CD4-positive, alpha-beta T cell (primary cell): ENCODE measurements at regions not wholly inside any gene's neighbourhood (a gene's known extent, or its start where the extent isn't known, plus 50 kb on each side); places are given as distances from the start of the nearest gene placed in this dataset.

ENCODE experiments used
- ATAC-seq: fragments of 200-7000 bp; cut with Tn5 transposase; one replicate; pipeline ENCODE4 v1.10.0; 2022; ENCODE audit warnings: mild to moderate bottlenecking; ENCODE audit not compliant: poor library complexity
- CTCF ChIA-PET: fragments of 350-600 bp; sonication (Branson Sonifier 250); formaldehyde crosslinking; loops from one replicate; lab custom pipeline; 2021; ENCODE audit warnings: antibody characterized with exemption, inconsistent platforms; lab: Charles Lee
- POLR2A ChIA-PET: fragments of 350-600 bp; sonication (Branson Sonifier 250); formaldehyde crosslinking; loops from one replicate; lab custom pipeline; 2021; ENCODE audit warnings: antibody characterized with exemption, inconsistent platforms; lab: Charles Lee
- DNase-seq, 14 experiments: peaks; one replicate each; pipeline ENCODE4 v3.0.0-alpha.2; 2013 to 2020; ENCODE audit warnings: mixed read lengths in 2 of 14
- H3K27ac ChIP-seq, 2 donors: one replicate each; pipeline versions ENCODE4 v1.5.1 to v1.7.0; 2013; ENCODE audit warnings: low read length in 2 of 2, low read depth in 1 of 2, mild to moderate bottlenecking in 1 of 2
- H3K27me3 ChIP-seq, 2 experiments: 1 replicate in 1 of 2; 2 replicates in 1 of 2; pipeline versions ENCODE4 v1.6.1 to v1.7.0; 2013; ENCODE audit warnings: low read length in 2 of 2, control low read depth in 1 of 2, mild to moderate bottlenecking in 1 of 2, moderate library complexity in 1 of 2; ENCODE audit not compliant: insufficient read depth in 2 of 2, control insufficient read depth in 1 of 2
- H3K36me3 ChIP-seq: one replicate; pipeline ENCODE4 v1.6.1; 2013; ENCODE audit warnings: low read length, control low read depth; ENCODE audit not compliant: insufficient read depth
- H3K4me1 ChIP-seq: one replicate; pipeline ENCODE4 v1.6.1; 2013; ENCODE audit warnings: low read length, control low read depth; ENCODE audit not compliant: insufficient read depth
- H3K4me3 ChIP-seq: one replicate; pipeline ENCODE4 v1.5.1; 2013; ENCODE audit warnings: mild to moderate bottlenecking, low read length, moderate library complexity
- H3K9me3 ChIP-seq, 2 experiments: 1 replicate in 1 of 2; 2 replicates in 1 of 2; pipeline versions ENCODE4 v1.6.1 to v1.7.0; 2013; ENCODE audit warnings: low read length in 2 of 2, mild to moderate bottlenecking in 2 of 2, control low read depth in 1 of 2, moderate library complexity in 1 of 2; ENCODE audit not compliant: control insufficient read depth in 1 of 2, insufficient read depth in 1 of 2
- H3K27ac Mint-ChIP-seq: one replicate; pipeline ENCODE4 v1.8.0; 2020; ENCODE audit warnings: mixed read lengths
- H3K27me3 Mint-ChIP-seq: one replicate; pipeline ENCODE4 v1.8.0; 2021; ENCODE audit warnings: mixed read lengths
- H3K36me3 Mint-ChIP-seq: one replicate; pipeline ENCODE4 v1.8.0; 2021; ENCODE audit warnings: low read depth, mixed read lengths
- H3K4me1 Mint-ChIP-seq: one replicate; pipeline ENCODE4 v1.8.0; 2021; ENCODE audit warnings: low read depth, mixed read lengths
- H3K4me3 Mint-ChIP-seq: one replicate; pipeline ENCODE4 v1.8.0; 2020; ENCODE audit warnings: mild to moderate bottlenecking, mixed read lengths
- H3K9me3 Mint-ChIP-seq: one replicate; pipeline ENCODE4 v1.8.0; 2020; ENCODE audit warnings: mixed read lengths
- intact Hi-C, 2 experiments: fragments of 100-400 bp; cut with DNase I in 1 of 2; cut with micrococcal nuclease in 1 of 2; formaldehyde crosslinking; loops; one replicate each; pipeline versions ENCODE4 v1.15.1 to v1.9.0; 2023 to 2025; cut with DNase I, micrococcal nuclease
- TF ChIP-seq, protein P1 (sequence below): fragments of 200-600 bp; IDR thresholded peaks from one replicate; pipeline ENCODE4 v1.8.0; 2022; ENCODE audit warnings: antibody characterized with exemption, mild to moderate bottlenecking

- Histone ChIP-seq H3K4me1 (no peaks in the 10 kb centered on the region), H3K36me3 (no peaks in the 10 kb centered on the region), H3K4me3 (no peak overlapping the region), H3K9me3 (no peaks in the 10 kb centered on the region), H3K27ac (no peak overlapping the region), H3K27me3 (peaks cover 0 to 4% of the 10 kb centered on the region in 2 experiments)
- peaks cover 21% of the 10 kb centered on the region for H3K27me3 Mint-ChIP-seq
- no peak for ATAC-seq
- ChIA-PET POLR2A (no interaction called here), CTCF (no interaction called here)
- no peak overlapping the region for H3K4me3 Mint-ChIP-seq
- H3K27ac Mint-ChIP-seq = no peak overlapping the region
- no peak for DNase-seq
- TF ChIP-seq, protein P1, sequence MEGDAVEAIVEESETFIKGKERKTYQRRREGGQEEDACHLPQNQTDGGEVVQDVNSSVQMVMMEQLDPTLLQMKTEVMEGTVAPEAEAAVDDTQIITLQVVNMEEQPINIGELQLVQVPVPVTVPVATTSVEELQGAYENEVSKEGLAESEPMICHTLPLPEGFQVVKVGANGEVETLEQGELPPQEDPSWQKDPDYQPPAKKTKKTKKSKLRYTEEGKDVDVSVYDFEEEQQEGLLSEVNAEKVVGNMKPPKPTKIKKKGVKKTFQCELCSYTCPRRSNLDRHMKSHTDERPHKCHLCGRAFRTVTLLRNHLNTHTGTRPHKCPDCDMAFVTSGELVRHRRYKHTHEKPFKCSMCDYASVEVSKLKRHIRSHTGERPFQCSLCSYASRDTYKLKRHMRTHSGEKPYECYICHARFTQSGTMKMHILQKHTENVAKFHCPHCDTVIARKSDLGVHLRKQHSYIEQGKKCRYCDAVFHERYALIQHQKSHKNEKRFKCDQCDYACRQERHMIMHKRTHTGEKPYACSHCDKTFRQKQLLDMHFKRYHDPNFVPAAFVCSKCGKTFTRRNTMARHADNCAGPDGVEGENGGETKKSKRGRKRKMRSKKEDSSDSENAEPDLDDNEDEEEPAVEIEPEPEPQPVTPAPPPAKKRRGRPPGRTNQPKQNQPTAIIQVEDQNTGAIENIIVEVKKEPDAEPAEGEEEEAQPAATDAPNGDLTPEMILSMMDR = no peak
- H3K9me3 Mint-ChIP-seq = no peaks in the 10 kb centered on the region
- no peaks in the 10 kb centered on the region for H3K4me1 Mint-ChIP-seq
- intact Hi-C loops = no loop called here
- no peaks in the 10 kb centered on the region for H3K36me3 Mint-ChIP-seq
Measured at GRCh38 chr17:33695431-33695830, 402.3 kb upstream of the ASIC2 start.

DNA sequence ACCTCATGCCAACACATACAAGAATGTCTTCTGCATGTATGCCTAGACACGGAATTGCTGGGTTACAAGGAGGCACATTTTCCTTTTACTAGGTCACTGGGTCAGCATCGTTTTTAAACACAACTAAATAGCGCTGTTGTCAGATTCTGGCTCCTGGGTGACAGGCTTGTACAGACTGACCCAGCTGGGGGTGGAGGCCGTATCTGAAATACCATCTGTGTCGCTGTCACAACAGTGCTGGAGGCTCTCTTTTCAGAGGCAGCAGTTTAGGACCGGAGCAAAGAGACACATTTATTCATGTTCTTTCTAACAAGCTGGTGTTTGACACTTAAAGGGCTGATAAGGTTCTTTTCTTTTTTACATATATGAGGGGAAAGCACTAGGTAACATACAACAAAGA lies 403.0 kb upstream of the ASIC2 start:
- Mint-ChIP-seq H3K27me3 (peaks cover 21% of the 10 kb centered on the region), H3K9me3 (no peaks in the 10 kb centered on the region), H3K27ac (no peak overlapping the region), H3K4me3 (no peak overlapping the region), H3K36me3 (no peaks in the 10 kb centered on the region), H3K4me1 (no peaks in the 10 kb centered on the region)
- Histone ChIP-seq H3K4me3 (no peak overlapping the region), H3K4me1 (no peaks in the 10 kb centered on the region), H3K36me3 (no peaks in the 10 kb centered on the region), H3K27me3 (peaks cover 0 to 4% of the 10 kb centered on the region in 2 experiments), H3K27ac (no peak overlapping the region), H3K9me3 (no peaks in the 10 kb centered on the region)
- no peak for ATAC-seq
- no peak for DNase-seq
- CTCF ChIA-PET = no interaction called here
- TF ChIP-seq, protein P1 = no peak
- POLR2A ChIA-PET = no interaction called here
- intact Hi-C loops = no loop called here

DNA sequence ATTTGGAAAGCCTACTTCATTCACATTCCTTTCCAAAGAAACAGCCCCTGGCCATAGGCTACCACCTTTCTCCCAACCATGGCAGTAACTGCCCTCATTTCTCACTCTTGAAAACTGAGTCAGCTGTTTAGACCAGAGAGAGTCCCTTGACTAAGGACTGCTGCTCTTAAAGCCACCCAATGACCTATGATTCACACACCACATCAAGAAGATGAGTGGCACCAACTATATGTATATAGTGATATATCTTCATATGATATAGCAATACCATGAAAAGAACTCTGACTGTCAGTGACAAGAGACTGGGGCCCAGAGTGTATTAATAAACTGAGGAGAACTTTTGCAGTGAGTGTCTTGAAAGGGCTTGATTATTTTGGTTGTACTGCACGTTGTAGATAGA lies 404.5 kb upstream of the ASIC2 start:
- H3K27me3 ChIP-seq = peaks cover 0 to 4% of the 10 kb centered on the region in 2 experiments
- Mint-ChIP-seq H3K4me1 (no peaks in the 10 kb centered on the region), H3K27ac (no peak overlapping the region), H3K9me3 (no peaks in the 10 kb centered on the region), H3K4me3 (no peak overlapping the region), H3K36me3 (no peaks in the 10 kb centered on the region), H3K27me3 (peaks cover 21% of the 10 kb centered on the region)
- ATAC-seq = no peak
- no peak overlapping the region for H3K27ac ChIP-seq
- H3K4me3 ChIP-seq = no peak overlapping the region
- H3K9me3 ChIP-seq = no peaks in the 10 kb centered on the region
- intact Hi-C loops = no loop called here
- TF ChIP-seq, protein P1 = no peak
- POLR2A ChIA-PET = no interaction called here
- H3K36me3 ChIP-seq = no peaks in the 10 kb centered on the region
- H3K4me1 ChIP-seq = no peaks in the 10 kb centered on the region
- CTCF ChIA-PET = no interaction called here
- DNase-seq = no peak
